GM21367 (cell line): ENCODE measurements at regions not wholly inside any gene's neighbourhood (a gene's known extent, or its start where the extent isn't known, plus 50 kb on each side); places are given as distances from the start of the nearest gene placed in this dataset.

Experiments
- ATAC-seq: cut with Tn5 transposase; IDR thresholded peaks from one replicate; pipeline ENCODE4 v1.9.1; 2021; ENCODE audit not compliant: unreplicated experiment

DNA sequence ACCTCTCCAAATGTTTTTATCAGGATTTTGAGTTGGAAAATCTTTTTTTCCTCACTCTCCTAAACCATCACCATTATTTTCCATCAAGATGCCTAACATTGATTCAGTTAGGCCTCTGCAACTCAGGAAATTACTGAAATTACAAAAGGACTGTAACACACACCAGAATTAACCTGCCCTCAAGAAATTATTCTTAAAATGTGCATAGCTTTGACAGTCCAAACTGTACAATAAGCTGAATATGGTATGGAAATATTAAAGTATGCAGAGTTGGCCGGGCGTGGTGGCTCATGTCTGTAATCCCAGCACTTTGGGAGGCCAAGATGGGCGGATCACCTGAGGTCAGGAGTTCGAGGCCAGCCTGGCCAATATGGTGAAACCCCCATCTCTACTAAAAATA is 50.2 kb upstream of the PHLPP1 start:
- no peak for ATAC-seq
